Keratinocyte (primary cell): ENCODE measurements at regions not wholly inside any gene's neighbourhood (a gene's known extent, or its start where the extent isn't known, plus 50 kb on each side); places are given as distances from the start of the nearest gene placed in this dataset.

ENCODE experiments used
- DNase-seq: peaks from one replicate; pipeline ENCODE4 v3.0.0-alpha.2; 2011; ENCODE audit warnings: low read depth, missing footprints, low spot score
- FAIRE-seq: peaks from 2 replicates; lab custom pipeline; 2011; peaks lifted over from hg19 to GRCh38; lab: Jason Lieb, UNC
- H2AFZ ChIP-seq: 2 replicates; pipeline ENCODE4 v1.6.0; 2012; ENCODE audit warnings: low read length, control low read depth, inconsistent platforms; ENCODE audit not compliant: control insufficient read depth
- H3K27ac ChIP-seq: 2 replicates; pipeline ENCODE4 v1.5.1; 2011; ENCODE audit warnings: low read length; ENCODE audit not compliant: control insufficient read depth, insufficient read depth
- H3K27me3 ChIP-seq: 3 replicates; pipeline ENCODE4 v1.6.0; 2011; ENCODE audit warnings: low read length; ENCODE audit not compliant: control insufficient read depth, insufficient read depth; ENCODE audit errors: extremely low read depth
- H3K36me3 ChIP-seq, 2 experiments: 2 replicates in 1 of 2; 3 replicates in 1 of 2; pipeline ENCODE4 v1.5.1; 2011; ENCODE audit warnings: low read length in 2 of 2, mild to moderate bottlenecking in 1 of 2; ENCODE audit not compliant: control insufficient read depth in 2 of 2, insufficient read depth in 2 of 2; ENCODE audit errors: extremely low read depth in 1 of 2
- H3K4me1 ChIP-seq: 3 replicates; pipeline ENCODE4 v1.5.1; 2011; ENCODE audit warnings: low read length; ENCODE audit not compliant: control insufficient read depth, insufficient read depth; ENCODE audit errors: extremely low read depth
- H3K4me2 ChIP-seq: 3 replicates; pipeline ENCODE4 v1.6.0; 2011; ENCODE audit warnings: low read depth, low read length; ENCODE audit not compliant: control insufficient read depth, insufficient read depth; ENCODE audit errors: extremely low read depth
- H3K4me3 ChIP-seq, 3 experiments: fragments of 200-600 bp in 1 of 3; sonication (generic) in 1 of 3; 2 replicates in 2 of 3; 3 replicates in 1 of 3; pipeline ENCODE4 v1.5.1; 2011 to 2016; ENCODE audit warnings: low read length in 3 of 3, mild to moderate bottlenecking in 3 of 3, control low read depth in 2 of 3, inconsistent platforms in 1 of 3, low read depth in 1 of 3, mixed read lengths in 1 of 3, mixed run types in 1 of 3, moderate library complexity in 1 of 3; ENCODE audit not compliant: control insufficient read depth in 2 of 3, insufficient read depth in 2 of 3; ENCODE audit errors: extremely low read depth in 1 of 3
- H3K79me2 ChIP-seq: 2 replicates; pipeline ENCODE4 v1.6.0; 2012; ENCODE audit warnings: low read length; ENCODE audit not compliant: control insufficient read depth, insufficient read depth
- H3K9ac ChIP-seq: 3 replicates; pipeline ENCODE4 v1.6.0; 2011; ENCODE audit warnings: low read length; ENCODE audit not compliant: control insufficient read depth, insufficient read depth; ENCODE audit errors: extremely low read depth
- H3K9me1 ChIP-seq: 3 replicates; pipeline ENCODE4 v1.6.0; 2011; ENCODE audit warnings: low read length; ENCODE audit not compliant: control insufficient read depth, insufficient read depth; ENCODE audit errors: extremely low read depth
- H3K9me3 ChIP-seq: 2 replicates; pipeline ENCODE4 v1.5.1; 2012; ENCODE audit warnings: low read depth, low read length; ENCODE audit not compliant: control insufficient read depth
- H4K20me1 ChIP-seq: 3 replicates; pipeline ENCODE4 v1.6.0; 2011; ENCODE audit warnings: low read length; ENCODE audit not compliant: control insufficient read depth, insufficient read depth; ENCODE audit errors: extremely low read depth
- EZH2 ChIP-seq: IDR thresholded peaks from one replicate; pipeline ENCODE4 v1.6.1; 2012; ENCODE audit warnings: inconsistent platforms, mild to moderate bottlenecking, low read length, moderate library complexity
- dilution Hi-C: fragments of 300-500 bp; cut with MboI; formaldehyde crosslinking; loops from one replicate; pipeline ENCODE4 v1.7.0; 2020; ENCODE audit warnings: low sequenced_read_pairs; ENCODE audit not compliant: extremely low pct_ligation_motif_present
- TF ChIP-seq, protein P1 (sequence below), 3 experiments: IDR thresholded peaks in 1 of 3; conservative IDR thresholded peaks in 1 of 3; optimal IDR thresholded peaks in 1 of 3; 2 replicates in 2 of 3; 3 replicates in 1 of 3; pipeline versions ENCODE3 to v1.5.1; 2011; ENCODE audit warnings: low read length in 3 of 3, mild to moderate bottlenecking in 3 of 3, moderate library complexity in 2 of 3, control low read depth in 1 of 3, inconsistent platforms in 1 of 3; ENCODE audit not compliant: insufficient read depth in 2 of 3; ENCODE audit errors: extremely low read depth in 1 of 3

DNA sequence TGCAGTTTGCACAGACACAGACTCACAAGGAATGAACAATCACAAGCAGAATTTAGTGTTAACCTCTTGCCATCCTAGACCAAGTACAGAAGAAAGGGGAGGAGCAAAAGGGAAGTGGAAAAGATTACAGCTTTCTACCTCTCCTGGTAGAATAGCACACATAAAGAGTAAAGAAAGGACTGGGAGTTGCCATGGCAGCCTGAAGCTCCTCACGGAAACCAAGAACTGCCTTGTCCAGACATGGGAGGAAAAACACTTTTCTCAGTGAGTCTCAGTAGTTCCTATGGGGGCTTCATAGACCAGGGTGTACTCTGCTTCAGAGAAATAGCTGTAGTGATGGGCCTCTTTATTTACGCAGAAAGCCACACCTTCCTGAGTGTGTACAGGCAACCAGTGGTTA is 114.7 kb upstream of the GAP43 start:
- Histone ChIP-seq H3K36me3 (no peaks in the 10 kb centered on the region), H3K9me3 (no peaks in the 10 kb centered on the region), H2AFZ (no peak overlapping the region), H4K20me1 (no peaks in the 10 kb centered on the region), H3K27me3 (peaks cover 7% of the 10 kb centered on the region), H3K9ac (no peak overlapping the region), H3K4me3 (no peak overlapping the region), H3K9me1 (no peaks in the 10 kb centered on the region), H3K4me1 (peaks cover 3% of the 10 kb centered on the region), H3K4me2 (no peak overlapping the region), H3K27ac (no peak overlapping the region), H3K79me2 (no peaks in the 10 kb centered on the region)
- no peak for DNase-seq
- no peak for FAIRE-seq
- dilution Hi-C loops, result no loop called here
- TF ChIP-seq, protein P1, sequence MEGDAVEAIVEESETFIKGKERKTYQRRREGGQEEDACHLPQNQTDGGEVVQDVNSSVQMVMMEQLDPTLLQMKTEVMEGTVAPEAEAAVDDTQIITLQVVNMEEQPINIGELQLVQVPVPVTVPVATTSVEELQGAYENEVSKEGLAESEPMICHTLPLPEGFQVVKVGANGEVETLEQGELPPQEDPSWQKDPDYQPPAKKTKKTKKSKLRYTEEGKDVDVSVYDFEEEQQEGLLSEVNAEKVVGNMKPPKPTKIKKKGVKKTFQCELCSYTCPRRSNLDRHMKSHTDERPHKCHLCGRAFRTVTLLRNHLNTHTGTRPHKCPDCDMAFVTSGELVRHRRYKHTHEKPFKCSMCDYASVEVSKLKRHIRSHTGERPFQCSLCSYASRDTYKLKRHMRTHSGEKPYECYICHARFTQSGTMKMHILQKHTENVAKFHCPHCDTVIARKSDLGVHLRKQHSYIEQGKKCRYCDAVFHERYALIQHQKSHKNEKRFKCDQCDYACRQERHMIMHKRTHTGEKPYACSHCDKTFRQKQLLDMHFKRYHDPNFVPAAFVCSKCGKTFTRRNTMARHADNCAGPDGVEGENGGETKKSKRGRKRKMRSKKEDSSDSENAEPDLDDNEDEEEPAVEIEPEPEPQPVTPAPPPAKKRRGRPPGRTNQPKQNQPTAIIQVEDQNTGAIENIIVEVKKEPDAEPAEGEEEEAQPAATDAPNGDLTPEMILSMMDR (optimal IDR thresholded peaks at IDR 0.05 in 1 of 3, IDR thresholded peaks at IDR 0.05 in 1 of 3, conservative IDR thresholded peaks at IDR 0.05 in 1 of 3; ENCODE audit: extremely low read depth in 1 of 3, insufficient read depth in 2 of 3, low read length in 3 of 3), result no peak
- no peak for TF ChIP-seq EZH2

- Histone ChIP-seq H3K27ac (no peak overlapping the region), H3K9me1 (no peaks in the 10 kb centered on the region), H3K27me3 (peaks cover 7% of the 10 kb centered on the region), H3K9me3 (no peaks in the 10 kb centered on the region), H3K4me3 (peak overlapping the region; percentile 20 to 65 (median 62)), H3K9ac (peak overlapping the region; percentile 51), H3K36me3 (no peaks in the 10 kb centered on the region), H3K4me1 (peaks cover 3% of the 10 kb centered on the region), H2AFZ (peak overlapping the region; percentile 78), H4K20me1 (no peaks in the 10 kb centered on the region), H3K4me2 (peak overlapping the region; percentile 88), H3K79me2 (no peaks in the 10 kb centered on the region)
- no peak for FAIRE-seq
- dilution Hi-C loops, result no loop called here
- DNase-seq, result no peak
- TF ChIP-seq, protein P1 (optimal IDR thresholded peaks at IDR 0.05 in 1 of 3, IDR thresholded peaks at IDR 0.05 in 1 of 3, conservative IDR thresholded peaks at IDR 0.05 in 1 of 3; ENCODE audit: extremely low read depth in 1 of 3, insufficient read depth in 2 of 3, low read length in 3 of 3), result no peak
- TF ChIP-seq EZH2, result no peak
Observed at GRCh38 chr3:115512565-115513415, 110.5 kb upstream of the GAP43 start.
